PFSK-1 (cell line): ENCODE measurements at regions not wholly inside any gene's neighbourhood (a gene's known extent, or its start where the extent isn't known, plus 50 kb on each side); places are given as distances from the start of the nearest gene placed in this dataset.

Source experiments
- FOXP2 ChIP-seq: optimal IDR thresholded peaks from 2 replicates; pipeline ENCODE3; 2011; ENCODE audit warnings: borderline replicate concordance, control low read depth, inconsistent platforms; ENCODE audit not compliant: insufficient read depth; ENCODE audit errors: extremely low read length, extremely low read depth
- POLR2AphosphoS5 ChIP-seq: IDR thresholded peaks from 2 replicates; pipeline ENCODE4 v1.6.1; 2012; ENCODE audit warnings: low read depth, mild to moderate bottlenecking, control low read depth, low read length, moderate library complexity
- SIN3A ChIP-seq: IDR thresholded peaks from 2 replicates; pipeline ENCODE4 v1.6.1; 2012; ENCODE audit warnings: mild to moderate bottlenecking, low read length, moderate library complexity, borderline replicate concordance; ENCODE audit not compliant: insufficient read depth
- TAF1 ChIP-seq: IDR thresholded peaks from 2 replicates; pipeline ENCODE4 v1.6.1; 2012; ENCODE audit warnings: low read length, control low read depth, borderline replicate concordance; ENCODE audit not compliant: insufficient read depth
- TF ChIP-seq, protein P1 (sequence below), 2 experiments: IDR thresholded peaks; 2 replicates each; pipeline versions ENCODE4 v1.6.1 to v1.8.0; 2011 to 2012; ENCODE audit warnings: low read depth in 2 of 2, low read length in 2 of 2, control low read depth in 1 of 2, inconsistent platforms in 1 of 2, mild to moderate bottlenecking in 1 of 2, moderate library complexity in 1 of 2; ENCODE audit not compliant: insufficient read depth in 1 of 2

- no peak for TF ChIP-seq TAF1
- TF ChIP-seq POLR2AphosphoS5: no peak
- no peak for TF ChIP-seq FOXP2
- no peak for TF ChIP-seq SIN3A
- TF ChIP-seq, protein P1, sequence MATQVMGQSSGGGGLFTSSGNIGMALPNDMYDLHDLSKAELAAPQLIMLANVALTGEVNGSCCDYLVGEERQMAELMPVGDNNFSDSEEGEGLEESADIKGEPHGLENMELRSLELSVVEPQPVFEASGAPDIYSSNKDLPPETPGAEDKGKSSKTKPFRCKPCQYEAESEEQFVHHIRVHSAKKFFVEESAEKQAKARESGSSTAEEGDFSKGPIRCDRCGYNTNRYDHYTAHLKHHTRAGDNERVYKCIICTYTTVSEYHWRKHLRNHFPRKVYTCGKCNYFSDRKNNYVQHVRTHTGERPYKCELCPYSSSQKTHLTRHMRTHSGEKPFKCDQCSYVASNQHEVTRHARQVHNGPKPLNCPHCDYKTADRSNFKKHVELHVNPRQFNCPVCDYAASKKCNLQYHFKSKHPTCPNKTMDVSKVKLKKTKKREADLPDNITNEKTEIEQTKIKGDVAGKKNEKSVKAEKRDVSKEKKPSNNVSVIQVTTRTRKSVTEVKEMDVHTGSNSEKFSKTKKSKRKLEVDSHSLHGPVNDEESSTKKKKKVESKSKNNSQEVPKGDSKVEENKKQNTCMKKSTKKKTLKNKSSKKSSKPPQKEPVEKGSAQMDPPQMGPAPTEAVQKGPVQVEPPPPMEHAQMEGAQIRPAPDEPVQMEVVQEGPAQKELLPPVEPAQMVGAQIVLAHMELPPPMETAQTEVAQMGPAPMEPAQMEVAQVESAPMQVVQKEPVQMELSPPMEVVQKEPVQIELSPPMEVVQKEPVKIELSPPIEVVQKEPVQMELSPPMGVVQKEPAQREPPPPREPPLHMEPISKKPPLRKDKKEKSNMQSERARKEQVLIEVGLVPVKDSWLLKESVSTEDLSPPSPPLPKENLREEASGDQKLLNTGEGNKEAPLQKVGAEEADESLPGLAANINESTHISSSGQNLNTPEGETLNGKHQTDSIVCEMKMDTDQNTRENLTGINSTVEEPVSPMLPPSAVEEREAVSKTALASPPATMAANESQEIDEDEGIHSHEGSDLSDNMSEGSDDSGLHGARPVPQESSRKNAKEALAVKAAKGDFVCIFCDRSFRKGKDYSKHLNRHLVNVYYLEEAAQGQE (IDR thresholded peaks at IDR 0.05; ENCODE audit: insufficient read depth in 1 of 2, low read depth in 2 of 2, low read length in 2 of 2): no peak
These were observed 141.7 kb downstream of the GADD45G start for GRCh38 chr9:89746385-89747116.

DNA sequence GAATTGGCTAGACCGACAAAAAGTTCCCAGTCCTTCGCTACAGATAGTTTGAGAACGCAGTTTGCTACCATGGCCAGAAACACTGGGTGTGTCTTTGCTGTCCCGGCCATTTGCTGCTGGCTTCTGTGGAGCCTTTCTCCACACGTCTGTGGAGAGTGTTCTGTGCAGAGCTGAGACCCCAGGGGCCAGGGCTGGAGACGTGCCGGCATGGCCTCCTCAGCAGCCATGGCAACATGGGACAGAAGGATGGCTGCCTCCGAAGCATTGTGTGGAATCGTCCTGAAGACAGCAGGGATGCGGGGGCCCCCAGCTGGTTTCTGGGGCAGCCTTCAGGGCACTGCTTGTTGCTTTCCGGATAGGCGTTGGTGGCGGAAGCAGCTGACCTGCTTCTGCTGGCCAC, 142.8 kb downstream of the GADD45G start:
- no peak for TF ChIP-seq POLR2AphosphoS5
- TF ChIP-seq TAF1: no peak
- TF ChIP-seq, protein P1 (IDR thresholded peaks at IDR 0.05; ENCODE audit: insufficient read depth in 1 of 2, low read depth in 2 of 2, low read length in 2 of 2): no peak
- no peak for TF ChIP-seq FOXP2
- TF ChIP-seq SIN3A: no peak

- no peak for TF ChIP-seq POLR2AphosphoS5
- TF ChIP-seq, protein P1 (IDR thresholded peaks at IDR 0.05; ENCODE audit: insufficient read depth in 1 of 2, low read depth in 2 of 2, low read length in 2 of 2): no peak
- no peak for TF ChIP-seq FOXP2
- no peak for TF ChIP-seq TAF1
- no peak for TF ChIP-seq SIN3A
These were observed 143.3 kb downstream of the GADD45G start for GRCh38 chr9:89748021-89748670.

- TF ChIP-seq, protein P1 (IDR thresholded peaks at IDR 0.05; ENCODE audit: insufficient read depth in 1 of 2, low read depth in 2 of 2, low read length in 2 of 2): no peak
- TF ChIP-seq TAF1 (no peak), FOXP2 (no peak), SIN3A (no peak), POLR2AphosphoS5 (no peak)
These were observed 144.2 kb downstream of the GADD45G start for GRCh38 chr9:89748831-89749499.
